HFF-Myc (cell line): ENCODE measurements at regions not wholly inside any gene's neighbourhood (a gene's known extent, or its start where the extent isn't known, plus 50 kb on each side); places are given as distances from the start of the nearest gene placed in this dataset.

Experiments used
- DNase-seq: peaks from one replicate; pipeline ENCODE4 v3.0.0-alpha.2; 2011; ENCODE audit warnings: low read depth; ENCODE audit errors: extremely low read depth
- H3K4me3 ChIP-seq: replicated peaks from 2 replicates; pipeline ENCODE4 v1.5.1; 2011; ENCODE audit warnings: low read depth, mild to moderate bottlenecking, control low read depth, low read length
- CTCF ChIP-seq: IDR thresholded peaks from 2 replicates; pipeline ENCODE4 v1.5.1; 2012; ENCODE audit warnings: mild to moderate bottlenecking, low read depth, low read length, control low read depth; ENCODE audit errors: missing control alignments

GRCh38 chr2:16373341-16373740, 292.3 kb downstream of the CYRIA start:
- TF ChIP-seq CTCF: no peak
- no peak for DNase-seq

GRCh38 chr2:16371751-16372150, 293.9 kb downstream of the CYRIA start:
- no peak overlapping the region for H3K4me3 ChIP-seq
- no peak for TF ChIP-seq CTCF
- no peak for DNase-seq

More at GRCh38 chr2:16373341-16373740, 292.3 kb downstream of the CYRIA start:
- H3K4me3 ChIP-seq: no peak overlapping the region

- no peak for TF ChIP-seq CTCF
- no peak for DNase-seq
- no peak overlapping the region for H3K4me3 ChIP-seq
These were observed 296.7 kb downstream of the CYRIA start for GRCh38 chr2:16368951-16369350.

- H3K4me3 ChIP-seq: no peak overlapping the region
- TF ChIP-seq CTCF: no peak
- DNase-seq: no peak
These were observed 297.3 kb downstream of the CYRIA start for GRCh38 chr2:16368328-16368727.

- no peak overlapping the region for H3K4me3 ChIP-seq
- no peak for DNase-seq
- no peak for TF ChIP-seq CTCF
These were observed 300.3 kb downstream of the CYRIA start for GRCh38 chr2:16365366-16365765.

GRCh38 chr2:16363581-16363980, 302.1 kb downstream of the CYRIA start:
- no peak for TF ChIP-seq CTCF
- H3K4me3 ChIP-seq: no peak overlapping the region
- no peak for DNase-seq

GRCh38 chr2:16362611-16363010, 303.0 kb downstream of the CYRIA start:
- DNase-seq: no peak

More at GRCh38 chr2:16362611-16363010, 303.0 kb downstream of the CYRIA start:
- H3K4me3 ChIP-seq: no peak overlapping the region
- TF ChIP-seq CTCF: no peak
